ENCODE measurements at regions not wholly inside any gene's neighbourhood (a gene's known extent, or its start where the extent isn't known, plus 50 kb on each side); places are given as distances from the start of the nearest gene placed in this dataset.

GRCh38 chr3:18097473-18097872, 327.7 kb downstream of the SATB1 start:
- Histone ChIP-seq H3K27ac (no peak overlapping the region), H3K4me1 (no peaks in the 10 kb centered on the region), H3K27me3 (no peaks in the 10 kb centered on the region), H3K9me3 (peaks cover 0 to 7% (median 0%) of the 10 kb centered on the region in 3 donors), H3K4me3 (no peak overlapping the region), H3K36me3 (replicated peaks in 1 of 2; ENCODE audit: insufficient read depth in 1 of 2, low read depth in 2 of 2) (no peaks in the 10 kb centered on the region)
- no peak for DNase-seq
- 75 to 83% methylated on average over 3 of the region's 3 CpGs for WGBS, 2 donors
- ATAC-seq: no peak
- intact Hi-C loops (cut with DNase I): no loop called here
- TF ChIP-seq POLR2A (IDR thresholded peaks at IDR 0.05): no peak
- TF ChIP-seq CTCF (IDR thresholded peaks at IDR 0.05): no peak

- Histone ChIP-seq H3K4me3 (no peak overlapping the region), H3K27ac (no peak overlapping the region), H3K27me3 (no peaks in the 10 kb centered on the region), H3K9me3 (peaks cover 0 to 7% (median 0%) of the 10 kb centered on the region in 3 donors), H3K4me1 (no peaks in the 10 kb centered on the region), H3K36me3 (replicated peaks in 1 of 2; ENCODE audit: insufficient read depth in 1 of 2, low read depth in 2 of 2) (no peaks in the 10 kb centered on the region)
- WGBS, 2 donors: 50% methylated on average over 5 of the region's 5 CpGs
- TF ChIP-seq CTCF (IDR thresholded peaks at IDR 0.05) (no peak), POLR2A (IDR thresholded peaks at IDR 0.05) (no peak)
- DNase-seq: no peak
- intact Hi-C loops (cut with DNase I): no loop called here
- ATAC-seq: no peak
Measured at GRCh38 chr3:18092726-18093125, 332.4 kb downstream of the SATB1 start.

GRCh38 chr3:18090377-18090776, 334.8 kb downstream of the SATB1 start:
- Histone ChIP-seq H3K4me3 (no peak overlapping the region), H3K9me3 (no peaks in the 10 kb centered on the region), H3K27ac (no peak overlapping the region), H3K36me3 (replicated peaks in 1 of 2; ENCODE audit: insufficient read depth in 1 of 2, low read depth in 2 of 2) (no peaks in the 10 kb centered on the region), H3K27me3 (no peaks in the 10 kb centered on the region), H3K4me1 (no peaks in the 10 kb centered on the region)
- no peak for TF ChIP-seq CTCF (IDR thresholded peaks at IDR 0.05)
- no peak for TF ChIP-seq POLR2A (IDR thresholded peaks at IDR 0.05)
- ATAC-seq: no peak
- DNase-seq: no peak
- intact Hi-C loops (cut with DNase I): no loop called here

- Histone ChIP-seq H3K27ac (no peak overlapping the region), H3K27me3 (no peaks in the 10 kb centered on the region), H3K36me3 (replicated peaks in 1 of 2; ENCODE audit: insufficient read depth in 1 of 2, low read depth in 2 of 2) (no peaks in the 10 kb centered on the region), H3K9me3 (no peaks in the 10 kb centered on the region), H3K4me1 (no peaks in the 10 kb centered on the region), H3K4me3 (no peak overlapping the region)
- no peak for ATAC-seq
- no peak for DNase-seq
- TF ChIP-seq POLR2A (IDR thresholded peaks at IDR 0.05): no peak
- no peak for TF ChIP-seq CTCF (IDR thresholded peaks at IDR 0.05)
- intact Hi-C loops (cut with DNase I): no loop called here
- WGBS, 2 donors: 42 to 53% methylated on average over 3 of the region's 3 CpGs
Measured at GRCh38 chr3:18087988-18088387, 337.2 kb downstream of the SATB1 start.

GRCh38 chr3:18086760-18087159, 338.4 kb downstream of the SATB1 start:
- intact Hi-C loops (cut with DNase I): no loop called here
- no peak for ATAC-seq
- 48 to 54% methylated on average over 5 of the region's 5 CpGs for WGBS, 2 donors

More at GRCh38 chr3:18086760-18087159, 338.4 kb downstream of the SATB1 start:
- Histone ChIP-seq H3K4me1 (no peaks in the 10 kb centered on the region), H3K9me3 (no peaks in the 10 kb centered on the region), H3K27ac (no peak overlapping the region), H3K36me3 (replicated peaks in 1 of 2; ENCODE audit: insufficient read depth in 1 of 2, low read depth in 2 of 2) (no peaks in the 10 kb centered on the region), H3K4me3 (no peak overlapping the region), H3K27me3 (no peaks in the 10 kb centered on the region)
- TF ChIP-seq POLR2A (IDR thresholded peaks at IDR 0.05) (no peak), CTCF (IDR thresholded peaks at IDR 0.05) (no peak)
- no peak for DNase-seq
